Activated naive CD4-positive, alpha-beta T cell treated with Interleukin-2 at 50 U/mL for 16 hours (primary cell): ENCODE measurements at regions not wholly inside any gene's neighbourhood (a gene's known extent, or its start where the extent isn't known, plus 50 kb on each side); places are given as distances from the start of the nearest gene placed in this dataset.
"Not testable (repeated sequence)": the region's sequence is repeated elsewhere in the genome, so short reads cannot be mapped to it uniquely, and the experiment has no call there.

Experiments
- DNase-seq: peaks from one replicate; pipeline ENCODE4 v3.0.0-alpha.2; 2020

GRCh38 chr22:48828688-48829087 is 999.0 kb downstream of the BRD1 start:
- no peak for DNase-seq

- no peak for DNase-seq
These were observed 999.6 kb downstream of the BRD1 start for GRCh38 chr22:48827904-48828555.

- no peak for DNase-seq
These were observed 1000.3 kb downstream of the BRD1 start for GRCh38 chr22:48827268-48827846.

GRCh38 chr22:48826546-48826945 is 1001.1 kb downstream of the BRD1 start:
- DNase-seq, result no peak

GRCh38 chr22:48825802-48826520 is 1001.7 kb downstream of the BRD1 start:
- no peak for DNase-seq

GRCh38 chr22:48824712-48825651 is 1002.7 kb downstream of the BRD1 start:
- DNase-seq, result no peak

- no peak for DNase-seq
These were observed 1003.7 kb downstream of the BRD1 start for GRCh38 chr22:48823941-48824340.

GRCh38 chr22:48822278-48823233 is 1005.1 kb downstream of the BRD1 start:
- no peak for DNase-seq

- DNase-seq, result no peak
These were observed 1005.9 kb downstream of the BRD1 start for GRCh38 chr22:48821727-48822126.

- DNase-seq, result no peak
These were observed 1006.4 kb downstream of the BRD1 start for GRCh38 chr22:48821346-48821690.

GRCh38 chr22:48820481-48821345 is 1007.0 kb downstream of the BRD1 start:
- DNase-seq, result no peak

GRCh38 chr22:48819961-48820360 is 1007.7 kb downstream of the BRD1 start:
- no peak for DNase-seq

- no peak for DNase-seq
These were observed 1008.4 kb downstream of the BRD1 start for GRCh38 chr22:48819232-48819631.

- not testable (repeated sequence) for DNase-seq
These were observed 1010.2 kb downstream of the BRD1 start for GRCh38 chr22:48817491-48817890.

GRCh38 chr22:48811885-48812284 is 1015.8 kb downstream of the BRD1 start:
- no peak for DNase-seq

- DNase-seq, result no peak
These were observed 1019.4 kb downstream of the BRD1 start for GRCh38 chr22:48808038-48808960.

GRCh38 chr22:48807155-48807554 is 1020.5 kb downstream of the BRD1 start:
- no peak for DNase-seq

- DNase-seq, result no peak
These were observed 1021.4 kb downstream of the BRD1 start for GRCh38 chr22:48806227-48806781.

GRCh38 chr22:48805516-48805915 is 1022.2 kb downstream of the BRD1 start:
- DNase-seq, result no peak
